ENCODE measurements at regions not wholly inside any gene's neighbourhood (a gene's known extent, or its start where the extent isn't known, plus 50 kb on each side); places are given as distances from the start of the nearest gene placed in this dataset.
"Not testable (repeated sequence)": the region's sequence is repeated elsewhere in the genome, so short reads cannot be mapped to it uniquely, and the experiment has no call there.

DNA sequence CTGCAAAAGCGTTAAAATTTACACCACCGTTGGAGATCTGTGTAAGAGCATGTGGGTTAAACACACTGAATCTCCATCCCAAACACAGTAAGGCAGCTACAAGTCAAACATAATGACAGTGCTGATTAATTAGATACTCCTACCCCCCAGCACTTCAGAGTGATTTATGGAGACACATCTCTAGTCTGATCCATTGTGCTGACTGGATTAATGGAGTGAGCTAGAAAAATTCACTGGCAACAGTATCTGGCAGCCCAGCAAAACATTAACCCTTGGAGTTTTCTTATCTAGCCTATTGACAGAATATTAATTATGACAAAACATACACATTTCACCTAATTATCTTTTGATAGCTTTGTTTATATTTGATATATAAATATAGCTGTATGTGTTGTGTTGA is 188.6 kb upstream of the ISL1 start:
- no peak overlapping the region for H3K4me3 ChIP-seq (ENCODE audit: low read depth, low read length)
- H3K27ac ChIP-seq (ENCODE audit: low read depth): no peak overlapping the region
- no peak for DNase-seq (ENCODE audit: extremely low spot score)
- H3K4me1 ChIP-seq (ENCODE audit: insufficient read depth): no peaks in the 10 kb centered on the region
- no peaks in the 10 kb centered on the region for H3K36me3 ChIP-seq (ENCODE audit: insufficient read depth)
- WGBS: 9% methylated on average over 2 of the region's 2 CpGs

DNA sequence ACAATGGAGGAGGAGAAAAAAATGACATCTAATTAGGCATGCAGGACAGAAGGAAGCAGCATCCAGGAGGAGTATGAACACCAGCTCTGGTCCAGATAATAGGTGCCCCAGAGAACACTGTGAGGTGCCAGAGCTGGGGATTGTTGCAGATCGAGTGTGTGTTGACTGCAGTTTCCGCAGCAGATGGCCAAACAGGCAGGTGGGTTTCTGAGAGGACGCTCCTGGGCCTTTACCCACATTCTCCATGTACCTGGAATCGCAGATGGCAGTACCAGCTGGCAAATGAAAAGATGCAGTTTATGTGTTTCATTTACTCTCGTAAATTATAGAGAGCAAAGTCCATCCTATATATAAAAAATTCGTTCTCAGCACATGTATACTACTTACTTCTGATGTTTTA is 182.2 kb upstream of the ISL1 start:
- no peak for DNase-seq (ENCODE audit: extremely low spot score)
- no peaks in the 10 kb centered on the region for H3K36me3 ChIP-seq (ENCODE audit: insufficient read depth)
- H3K4me1 ChIP-seq (ENCODE audit: insufficient read depth): no peaks in the 10 kb centered on the region
- WGBS: 74% methylated on average over 6 of the region's 6 CpGs
- no peak overlapping the region for H3K4me3 ChIP-seq (ENCODE audit: low read depth, low read length)
- H3K27ac ChIP-seq (ENCODE audit: low read depth): no peak overlapping the region

DNA sequence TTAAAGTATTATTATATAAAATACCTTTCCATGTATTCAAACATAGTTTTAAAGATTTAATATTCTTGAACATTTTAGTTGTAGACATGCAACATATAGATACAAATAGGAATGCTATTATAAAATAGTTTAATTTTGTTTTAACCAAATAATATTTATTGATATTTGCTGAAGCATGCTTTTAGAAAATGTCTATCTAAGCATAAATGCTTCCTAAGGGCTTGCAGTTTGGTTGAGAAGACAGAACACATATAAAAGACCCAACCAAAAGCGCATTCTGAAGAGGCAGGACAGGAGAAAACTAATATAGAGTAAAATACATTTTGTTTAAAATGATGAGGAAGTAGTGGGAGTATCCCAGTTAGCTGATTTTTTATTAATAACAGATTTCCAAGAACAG is 181.5 kb upstream of the ISL1 start:
- Histone ChIP-seq H3K36me3 (ENCODE audit: insufficient read depth) (no peaks in the 10 kb centered on the region), H3K4me3 (ENCODE audit: low read depth, low read length) (no peak overlapping the region), H3K4me1 (ENCODE audit: insufficient read depth) (no peaks in the 10 kb centered on the region), H3K27ac (ENCODE audit: low read depth) (no peak overlapping the region)
- 85% methylated on average over 1 of the region's 1 CpG for WGBS
- DNase-seq (ENCODE audit: extremely low spot score): no peak

DNA sequence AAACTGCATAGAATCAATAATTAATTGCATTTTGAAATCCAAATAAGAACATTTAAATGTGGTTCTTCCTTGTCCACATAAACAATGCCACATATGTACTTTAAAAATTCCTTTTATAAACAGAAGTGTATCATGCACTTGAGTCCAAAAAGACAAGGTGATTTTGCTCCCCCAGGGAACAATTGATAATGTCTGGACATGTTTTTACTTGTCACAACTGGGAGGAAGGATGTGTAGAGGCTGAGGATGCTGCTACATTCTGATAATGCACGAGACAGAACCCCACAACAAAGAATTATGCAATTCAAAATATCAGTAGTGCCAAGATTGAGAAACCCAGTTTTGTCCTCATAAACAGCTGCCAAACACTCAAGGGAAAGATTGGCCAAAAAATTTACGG is 181.1 kb upstream of the ISL1 start:
- 57% methylated on average over 2 of the region's 2 CpGs for whole genome bisulfite sequencing
- DNase-seq (ENCODE audit: extremely low spot score): no peak
- no peak overlapping the region for H3K4me3 ChIP-seq (ENCODE audit: low read depth, low read length)
- H3K27ac ChIP-seq (ENCODE audit: low read depth): no peak overlapping the region
- H3K36me3 ChIP-seq (ENCODE audit: insufficient read depth): no peaks in the 10 kb centered on the region
- no peaks in the 10 kb centered on the region for H3K4me1 ChIP-seq (ENCODE audit: insufficient read depth)

DNA sequence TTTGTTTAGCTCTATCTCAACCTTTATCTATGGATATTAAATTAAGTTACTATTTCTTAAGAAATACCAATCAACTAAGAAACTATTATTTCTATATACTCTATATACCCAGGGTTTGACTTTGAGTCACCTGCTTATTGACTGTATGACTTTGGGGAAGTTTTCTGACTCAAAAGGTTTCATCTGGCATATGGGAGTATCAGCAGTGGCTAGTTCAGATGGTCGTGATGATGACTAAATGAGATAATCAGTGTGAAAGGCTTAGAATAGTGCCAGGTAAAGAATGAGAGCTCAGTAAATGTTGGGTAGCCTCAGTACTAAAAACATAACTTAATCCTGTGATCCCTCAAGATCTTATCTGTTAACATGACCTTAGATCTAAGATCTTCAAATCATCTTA is 179.7 kb upstream of the ISL1 start:
- H3K36me3 ChIP-seq (ENCODE audit: insufficient read depth): no peaks in the 10 kb centered on the region
- H3K27ac ChIP-seq (ENCODE audit: low read depth): no peak overlapping the region
- WGBS: 19% methylated on average over 1 of the region's 1 CpG
- H3K4me3 ChIP-seq (ENCODE audit: low read depth, low read length): no peak overlapping the region
- no peaks in the 10 kb centered on the region for H3K4me1 ChIP-seq (ENCODE audit: insufficient read depth)
- no peak for DNase-seq (ENCODE audit: extremely low spot score)

DNA sequence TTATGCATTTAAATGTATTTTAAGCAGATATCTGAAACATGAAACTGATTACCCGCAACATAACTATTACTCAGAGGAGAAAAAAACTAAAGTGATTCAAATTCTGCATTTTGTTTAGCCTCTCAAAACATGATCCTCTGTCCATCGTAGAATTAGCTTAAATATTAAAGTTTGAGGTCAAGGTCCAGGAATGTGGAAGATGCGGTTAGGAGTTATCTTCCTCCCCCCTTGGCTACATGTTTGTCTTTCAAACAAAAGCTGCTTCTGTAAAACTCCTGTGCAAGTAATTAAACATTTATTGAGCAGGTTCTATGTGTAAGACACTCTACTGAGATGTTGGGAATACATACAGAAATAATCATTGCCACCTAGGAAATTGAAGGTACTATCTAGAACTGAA is 175.0 kb upstream of the ISL1 start:
- no peak for DNase-seq (ENCODE audit: extremely low spot score)
- H3K4me1 ChIP-seq (ENCODE audit: insufficient read depth): no peaks in the 10 kb centered on the region
- 78% methylated on average over 3 of the region's 3 CpGs for WGBS
- H3K27ac ChIP-seq (ENCODE audit: low read depth): no peak overlapping the region
- no peak overlapping the region for H3K4me3 ChIP-seq (ENCODE audit: low read depth, low read length)
- H3K36me3 ChIP-seq (ENCODE audit: insufficient read depth): no peaks in the 10 kb centered on the region

DNA sequence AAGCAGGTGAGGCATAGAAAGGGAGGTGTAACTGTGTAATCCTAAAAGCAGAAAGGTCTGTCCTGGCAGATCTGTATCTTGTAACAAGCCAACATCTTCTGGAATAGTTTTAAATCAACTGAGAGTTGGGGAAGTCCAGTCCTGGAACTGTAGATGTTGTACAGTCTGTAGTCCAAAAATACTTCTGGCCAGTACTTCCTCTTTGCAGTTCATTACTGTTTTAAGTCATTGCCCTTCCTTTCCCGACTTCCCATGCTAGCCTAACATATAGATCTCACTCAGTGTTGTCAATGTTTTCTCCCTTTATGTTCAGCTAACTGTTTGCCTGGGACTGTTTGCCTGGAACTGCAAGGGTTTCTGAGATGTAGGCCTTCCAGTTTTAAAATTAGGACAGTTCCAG is 168.5 kb upstream of the ISL1 start:
- Histone ChIP-seq H3K4me3 (ENCODE audit: low read depth, low read length) (no peak overlapping the region), H3K4me1 (ENCODE audit: insufficient read depth) (no peaks in the 10 kb centered on the region), H3K27ac (ENCODE audit: low read depth) (no peak overlapping the region), H3K36me3 (ENCODE audit: insufficient read depth) (no peaks in the 10 kb centered on the region)
- 41% methylated on average over 1 of the region's 1 CpG for WGBS
- no peak for DNase-seq (ENCODE audit: extremely low spot score)

DNA sequence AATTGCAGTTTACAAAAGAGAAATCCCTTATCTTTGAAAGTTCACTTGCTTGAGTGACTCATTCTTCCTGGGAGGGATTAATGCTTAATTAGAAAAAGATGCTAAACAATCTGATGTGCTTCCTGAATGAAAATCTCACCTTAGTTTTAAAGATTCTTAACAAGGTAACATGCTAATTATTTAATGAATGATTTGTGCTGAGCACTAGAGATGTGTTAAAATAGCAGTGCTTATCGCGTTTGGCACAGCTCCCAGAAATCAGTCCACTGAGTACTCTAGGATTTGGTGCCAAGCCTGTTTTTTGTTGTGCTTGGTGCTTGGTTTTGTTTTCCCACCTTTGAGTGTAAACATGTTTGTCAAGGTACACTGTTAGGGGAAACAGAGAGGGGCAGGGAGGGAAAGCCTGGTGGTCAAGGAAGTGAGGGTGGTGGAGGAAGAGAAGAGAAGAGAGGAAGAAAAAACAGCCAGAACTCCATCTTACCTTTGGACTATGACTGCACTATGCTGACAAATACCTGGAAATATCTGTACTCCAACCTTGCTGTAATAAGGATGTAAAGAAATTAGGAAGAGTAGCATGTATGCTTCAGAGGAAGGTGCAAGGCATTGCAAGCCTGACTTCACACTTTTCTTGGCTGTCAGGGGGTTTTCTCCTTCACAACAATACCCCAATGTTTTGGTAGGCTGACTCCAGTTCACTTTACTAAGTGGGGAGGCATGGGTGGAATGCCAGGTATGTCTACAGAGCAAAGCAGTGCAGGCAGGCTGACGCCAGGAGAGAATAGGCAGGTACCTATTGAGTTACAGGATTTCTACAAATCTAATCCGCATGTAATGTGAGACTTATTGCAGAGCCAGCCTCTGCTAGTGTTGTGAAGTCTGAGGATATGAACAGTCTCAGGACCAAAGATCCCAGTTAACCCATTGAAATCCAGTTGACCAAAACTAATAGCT is 157.2 kb upstream of the ISL1 start:
- Histone ChIP-seq H3K27ac (ENCODE audit: low read depth) (no peak overlapping the region), H3K4me3 (ENCODE audit: low read depth, low read length) (no peak overlapping the region), H3K36me3 (ENCODE audit: insufficient read depth) (no peaks in the 10 kb centered on the region), H3K4me1 (ENCODE audit: insufficient read depth) (no peaks in the 10 kb centered on the region)
- 25% methylated on average over 4 of the region's 4 CpGs for WGBS
- no peak for DNase-seq (ENCODE audit: extremely low spot score)

DNA sequence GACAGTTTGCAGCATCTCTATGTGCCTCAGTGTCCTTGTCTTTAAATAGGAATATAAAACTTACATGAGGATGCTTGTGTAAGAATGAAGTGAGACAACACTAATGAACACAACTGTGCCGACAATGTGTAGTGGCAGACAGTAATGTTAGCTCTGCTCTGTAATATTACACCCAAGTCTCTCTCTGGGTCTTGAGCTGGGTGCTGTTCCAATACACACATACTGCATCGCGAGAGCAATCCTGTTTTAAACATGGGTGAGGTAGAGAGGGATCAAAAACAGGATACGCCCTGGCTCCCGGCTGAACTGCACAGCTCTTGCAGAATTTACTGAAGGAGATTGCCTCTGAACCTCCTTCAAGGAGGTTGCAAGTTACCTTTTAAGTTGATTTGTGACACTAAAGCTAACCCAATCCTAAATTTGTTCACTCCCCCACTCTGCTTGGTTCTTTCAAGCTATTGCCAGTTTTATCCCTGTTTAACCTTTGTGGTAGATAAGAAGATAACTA is 155.2 kb upstream of the ISL1 start:
- Histone ChIP-seq H3K36me3 (ENCODE audit: insufficient read depth) (no peaks in the 10 kb centered on the region), H3K4me1 (ENCODE audit: insufficient read depth) (no peaks in the 10 kb centered on the region), H3K4me3 (ENCODE audit: low read depth, low read length) (no peak overlapping the region), H3K27ac (ENCODE audit: low read depth) (no peak overlapping the region)
- 41% methylated on average over 5 of the region's 5 CpGs for WGBS
- DNase-seq (ENCODE audit: extremely low spot score): no peak

DNA sequence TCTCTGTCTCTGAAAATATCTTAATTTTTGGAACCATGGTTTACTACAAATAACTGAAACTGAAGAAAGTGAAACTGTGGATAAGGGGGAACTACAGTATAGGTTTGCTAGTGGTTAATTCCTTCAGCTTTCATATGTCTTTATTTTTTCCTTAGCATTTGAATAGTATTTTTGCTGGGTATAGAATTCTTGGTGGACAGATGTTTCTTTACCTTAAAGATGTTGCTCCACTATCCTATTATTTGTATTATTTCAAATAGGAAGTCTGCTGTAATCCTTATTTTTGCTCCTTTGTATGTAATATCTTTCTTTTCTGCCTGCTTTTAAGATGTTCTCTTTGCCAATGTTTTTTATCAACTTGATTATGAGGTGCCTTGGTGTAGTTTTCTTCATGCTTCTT is 152.9 kb upstream of the ISL1 start:
- Histone ChIP-seq H3K36me3 (ENCODE audit: insufficient read depth) (no peaks in the 10 kb centered on the region), H3K4me1 (ENCODE audit: insufficient read depth) (no peaks in the 10 kb centered on the region), H3K4me3 (ENCODE audit: low read depth, low read length) (no peak overlapping the region), H3K27ac (ENCODE audit: low read depth) (no peak overlapping the region)
- no peak for DNase-seq (ENCODE audit: extremely low spot score)

DNA sequence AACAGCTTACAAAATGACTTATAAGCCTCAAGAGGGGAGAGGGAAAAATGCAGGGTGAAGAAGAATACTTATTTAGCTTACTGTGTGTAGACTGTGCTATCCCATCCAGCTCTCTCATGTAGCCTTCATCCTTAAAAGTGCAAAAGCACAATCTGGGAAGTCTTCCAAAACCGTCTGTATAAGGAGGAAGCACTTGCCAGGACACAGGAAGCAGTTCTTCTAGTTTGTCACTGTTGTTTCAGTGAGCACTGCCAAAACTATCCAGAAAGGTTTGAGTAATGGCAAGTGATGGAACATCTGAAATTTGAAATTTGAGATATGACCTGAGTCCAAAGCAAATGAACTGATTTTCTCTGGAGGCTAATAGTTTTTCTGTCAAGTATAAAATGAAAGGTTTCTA is 140.8 kb upstream of the ISL1 start:
- no peak overlapping the region for H3K27ac ChIP-seq (ENCODE audit: low read depth)
- H3K4me3 ChIP-seq (ENCODE audit: low read depth, low read length): no peak overlapping the region
- no peaks in the 10 kb centered on the region for H3K36me3 ChIP-seq (ENCODE audit: insufficient read depth)
- WGBS: 14% methylated on average over 1 of the region's 1 CpG
- H3K4me1 ChIP-seq (ENCODE audit: insufficient read depth): no peaks in the 10 kb centered on the region
- no peak for DNase-seq (ENCODE audit: extremely low spot score)

DNA sequence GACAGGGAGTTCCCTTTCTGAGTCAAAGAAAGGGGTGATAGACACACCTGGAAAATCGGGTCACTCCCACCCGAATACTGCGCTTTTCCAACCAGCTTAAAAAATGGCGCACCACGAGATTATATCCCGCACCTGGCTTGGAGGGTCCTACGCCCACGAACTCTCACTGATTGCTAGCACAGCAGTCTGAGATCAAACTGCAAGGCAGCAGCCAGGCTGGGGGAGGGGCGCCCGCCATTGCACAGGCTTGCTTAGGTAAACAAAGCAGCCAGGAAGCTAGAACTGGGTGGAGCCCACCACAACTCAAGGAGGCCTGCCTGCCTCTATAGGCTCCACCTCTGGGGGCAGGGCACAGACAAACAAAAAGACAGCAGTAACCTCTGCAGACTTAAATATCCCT is 132.3 kb upstream of the ISL1 start:
- not testable (repeated sequence) for H3K4me3 ChIP-seq (ENCODE audit: low read depth, low read length)
- 89% methylated on average over 10 of the region's 10 CpGs for WGBS

DNA sequence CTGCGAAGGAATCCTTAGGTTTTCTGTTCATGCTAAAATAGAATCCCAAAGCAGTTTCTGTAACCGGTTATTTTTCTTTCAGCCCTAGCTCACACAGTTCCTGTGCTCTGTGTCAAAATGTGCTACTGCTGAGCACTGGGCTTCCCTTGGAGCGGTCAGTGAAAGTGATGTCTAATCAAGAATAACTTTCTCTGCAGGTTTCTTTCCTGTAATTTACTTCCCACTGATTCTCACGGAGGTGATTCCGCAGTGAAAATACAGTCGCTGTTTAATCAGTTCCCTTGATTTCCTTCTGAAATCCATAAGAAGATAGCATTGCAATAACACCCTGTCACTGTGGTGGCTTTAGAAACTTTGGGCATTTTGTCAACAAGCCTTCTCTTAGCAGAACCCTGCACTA is 112.0 kb upstream of the ISL1 start:
- Histone ChIP-seq H3K4me1 (ENCODE audit: insufficient read depth) (no peaks in the 10 kb centered on the region), H3K4me3 (ENCODE audit: low read depth, low read length) (no peak overlapping the region), H3K27ac (ENCODE audit: low read depth) (no peak overlapping the region), H3K36me3 (ENCODE audit: insufficient read depth) (no peaks in the 10 kb centered on the region)
- no peak for DNase-seq (ENCODE audit: extremely low spot score)
- 78% methylated on average over 6 of the region's 6 CpGs for WGBS

More for the DNA sequence above, 132.3 kb upstream of the ISL1 start:
- H3K27ac ChIP-seq (ENCODE audit: low read depth); H3K36me3 ChIP-seq (ENCODE audit: insufficient read depth); H3K4me1 ChIP-seq (ENCODE audit: insufficient read depth); DNase-seq (ENCODE audit: extremely low spot score): not testable (repeated sequence)

DNA sequence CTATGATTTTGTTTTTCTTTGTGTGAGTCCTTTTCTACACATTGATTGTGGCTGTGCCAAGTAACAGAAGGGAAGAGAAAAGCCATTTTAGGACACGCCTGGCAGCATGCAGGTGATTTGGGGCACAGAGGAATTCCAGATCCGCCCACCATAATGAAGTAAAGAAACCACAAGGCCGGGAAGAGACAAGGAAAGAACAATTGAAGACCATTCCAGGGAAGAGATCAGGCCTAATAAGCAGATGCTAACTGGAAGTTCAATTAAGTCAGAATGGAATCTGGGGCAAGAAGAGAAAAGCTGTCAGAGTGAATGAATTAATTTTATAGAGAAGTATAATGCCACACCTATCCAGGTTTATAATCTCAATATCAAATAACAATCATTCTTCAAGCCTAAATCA is 110.2 kb upstream of the ISL1 start:
- H3K27ac ChIP-seq (ENCODE audit: low read depth): no peak overlapping the region
- no peaks in the 10 kb centered on the region for H3K36me3 ChIP-seq (ENCODE audit: insufficient read depth)
- no peak overlapping the region for H3K4me3 ChIP-seq (ENCODE audit: low read depth, low read length)
- H3K4me1 ChIP-seq (ENCODE audit: insufficient read depth): no peaks in the 10 kb centered on the region
- WGBS: 73% methylated on average over 3 of the region's 3 CpGs
- no peak for DNase-seq (ENCODE audit: extremely low spot score)
